Keratinocyte (primary cell): ENCODE measurements at regions not wholly inside any gene's neighbourhood (a gene's known extent, or its start where the extent isn't known, plus 50 kb on each side); places are given as distances from the start of the nearest gene placed in this dataset.

ENCODE experiments used
- DNase-seq: peaks from one replicate; pipeline ENCODE4 v3.0.0-alpha.2; 2011; ENCODE audit warnings: low read depth, missing footprints, low spot score
- FAIRE-seq: peaks from 2 replicates; lab custom pipeline; 2011; peaks lifted over from hg19 to GRCh38; lab: Jason Lieb, UNC
- H2AFZ ChIP-seq: 2 replicates; pipeline ENCODE4 v1.6.0; 2012; ENCODE audit warnings: low read length, control low read depth, inconsistent platforms; ENCODE audit not compliant: control insufficient read depth
- H3K27ac ChIP-seq: 2 replicates; pipeline ENCODE4 v1.5.1; 2011; ENCODE audit warnings: low read length; ENCODE audit not compliant: control insufficient read depth, insufficient read depth
- H3K27me3 ChIP-seq: 3 replicates; pipeline ENCODE4 v1.6.0; 2011; ENCODE audit warnings: low read length; ENCODE audit not compliant: control insufficient read depth, insufficient read depth; ENCODE audit errors: extremely low read depth
- H3K36me3 ChIP-seq, 2 experiments: 2 replicates in 1 of 2; 3 replicates in 1 of 2; pipeline ENCODE4 v1.5.1; 2011; ENCODE audit warnings: low read length in 2 of 2, mild to moderate bottlenecking in 1 of 2; ENCODE audit not compliant: control insufficient read depth in 2 of 2, insufficient read depth in 2 of 2; ENCODE audit errors: extremely low read depth in 1 of 2
- H3K4me1 ChIP-seq: 3 replicates; pipeline ENCODE4 v1.5.1; 2011; ENCODE audit warnings: low read length; ENCODE audit not compliant: control insufficient read depth, insufficient read depth; ENCODE audit errors: extremely low read depth
- H3K4me2 ChIP-seq: 3 replicates; pipeline ENCODE4 v1.6.0; 2011; ENCODE audit warnings: low read depth, low read length; ENCODE audit not compliant: control insufficient read depth, insufficient read depth; ENCODE audit errors: extremely low read depth
- H3K4me3 ChIP-seq, 3 experiments: fragments of 200-600 bp in 1 of 3; sonication (generic) in 1 of 3; 2 replicates in 2 of 3; 3 replicates in 1 of 3; pipeline ENCODE4 v1.5.1; 2011 to 2016; ENCODE audit warnings: low read length in 3 of 3, mild to moderate bottlenecking in 3 of 3, control low read depth in 2 of 3, inconsistent platforms in 1 of 3, low read depth in 1 of 3, mixed read lengths in 1 of 3, mixed run types in 1 of 3, moderate library complexity in 1 of 3; ENCODE audit not compliant: control insufficient read depth in 2 of 3, insufficient read depth in 2 of 3; ENCODE audit errors: extremely low read depth in 1 of 3
- H3K79me2 ChIP-seq: 2 replicates; pipeline ENCODE4 v1.6.0; 2012; ENCODE audit warnings: low read length; ENCODE audit not compliant: control insufficient read depth, insufficient read depth
- H3K9ac ChIP-seq: 3 replicates; pipeline ENCODE4 v1.6.0; 2011; ENCODE audit warnings: low read length; ENCODE audit not compliant: control insufficient read depth, insufficient read depth; ENCODE audit errors: extremely low read depth
- H3K9me1 ChIP-seq: 3 replicates; pipeline ENCODE4 v1.6.0; 2011; ENCODE audit warnings: low read length; ENCODE audit not compliant: control insufficient read depth, insufficient read depth; ENCODE audit errors: extremely low read depth
- H3K9me3 ChIP-seq: 2 replicates; pipeline ENCODE4 v1.5.1; 2012; ENCODE audit warnings: low read depth, low read length; ENCODE audit not compliant: control insufficient read depth
- H4K20me1 ChIP-seq: 3 replicates; pipeline ENCODE4 v1.6.0; 2011; ENCODE audit warnings: low read length; ENCODE audit not compliant: control insufficient read depth, insufficient read depth; ENCODE audit errors: extremely low read depth
- CTCF ChIP-seq, 3 experiments: IDR thresholded peaks in 1 of 3; conservative IDR thresholded peaks in 1 of 3; optimal IDR thresholded peaks in 1 of 3; 2 replicates in 2 of 3; 3 replicates in 1 of 3; pipeline versions ENCODE3 to v1.5.1; 2011; ENCODE audit warnings: low read length in 3 of 3, mild to moderate bottlenecking in 3 of 3, moderate library complexity in 2 of 3, control low read depth in 1 of 3, inconsistent platforms in 1 of 3; ENCODE audit not compliant: insufficient read depth in 2 of 3; ENCODE audit errors: extremely low read depth in 1 of 3
- EZH2 ChIP-seq: IDR thresholded peaks from one replicate; pipeline ENCODE4 v1.6.1; 2012; ENCODE audit warnings: inconsistent platforms, mild to moderate bottlenecking, low read length, moderate library complexity
- dilution Hi-C: fragments of 300-500 bp; cut with MboI; formaldehyde crosslinking; loops from one replicate; pipeline ENCODE4 v1.7.0; 2020; ENCODE audit warnings: low sequenced_read_pairs; ENCODE audit not compliant: extremely low pct_ligation_motif_present

GRCh38 chr5:82329393-82329792, 51.2 kb upstream of the RPS23 start:
- H2AFZ ChIP-seq: no peak overlapping the region
- no peak overlapping the region for H3K4me2 ChIP-seq
- H3K36me3 ChIP-seq: no peaks in the 10 kb centered on the region
- no peaks in the 10 kb centered on the region for H3K4me1 ChIP-seq
- no peak overlapping the region for H3K4me3 ChIP-seq
- H3K27ac ChIP-seq: no peak overlapping the region
- no peaks in the 10 kb centered on the region for H3K9me3 ChIP-seq
- no peaks in the 10 kb centered on the region for H4K20me1 ChIP-seq
- DNase-seq (no peak), FAIRE-seq (no peak)
- H3K79me2 ChIP-seq: no peaks in the 10 kb centered on the region
- no peak overlapping the region for H3K9ac ChIP-seq
- TF ChIP-seq EZH2: no peak
- TF ChIP-seq CTCF (optimal IDR thresholded peaks at IDR 0.05 in 1 of 3, IDR thresholded peaks at IDR 0.05 in 1 of 3, conservative IDR thresholded peaks at IDR 0.05 in 1 of 3; ENCODE audit: extremely low read depth in 1 of 3, insufficient read depth in 2 of 3, low read length in 3 of 3): no peak
- no peaks in the 10 kb centered on the region for H3K9me1 ChIP-seq
- dilution Hi-C loops: no loop called here
- peaks cover 3% of the 10 kb centered on the region for H3K27me3 ChIP-seq
